K562 (cell line): ENCODE measurements at regions not wholly inside any gene's neighbourhood (a gene's known extent, or its start where the extent isn't known, plus 50 kb on each side); places are given as distances from the start of the nearest gene placed in this dataset.

Source experiments
- CBX8 ChIP-seq: fragments of 200-600 bp; sonication (generic); IDR thresholded peaks from 2 replicates; pipeline ENCODE4 v1.6.1; 2012; ENCODE audit warnings: borderline replicate concordance, mixed run types, low read depth, mild to moderate bottlenecking, moderate library complexity, mixed read lengths, low read length, control low read depth, inconsistent platforms; ENCODE audit not compliant: poor library complexity, severe bottlenecking; ENCODE audit errors: extremely low read depth
- DNMT1 ChIP-seq: fragments of 450-650 bp; IDR thresholded peaks from 2 replicates; pipeline ENCODE4 v1.6.1; 2016; ENCODE audit warnings: antibody characterized with exemption, mild to moderate bottlenecking
- EWSR1 ChIP-seq: fragments of 450-650 bp; IDR thresholded peaks from 2 replicates; pipeline ENCODE4 v1.6.1; 2018; ENCODE audit warnings: borderline replicate concordance, mild to moderate bottlenecking, low read depth, moderate library complexity; ENCODE audit not compliant: partially characterized antibody
- FOXP1 ChIP-seq: sonication (generic); formaldehyde crosslinking; IDR thresholded peaks from 2 replicates; pipeline ENCODE4 v1.8.0; 2022; ENCODE audit warnings: mild to moderate bottlenecking, missing genetic modification reagents
- HINFP ChIP-seq: fragments of 450-650 bp; conservative IDR thresholded peaks from 2 replicates; pipeline ENCODE4 v1.6.1; 2016; ENCODE audit warnings: missing genetic modification characterization, low read depth, mild to moderate bottlenecking, control low read depth, missing compliant biosample characterization
- HOMEZ ChIP-seq: fragments of 250-450 bp; sonication (Bioruptor Pico); IDR thresholded peaks from 2 replicates; pipeline ENCODE4 v1.4.0; 2020; ENCODE audit warnings: mild to moderate bottlenecking, moderate library complexity
- MXD1 ChIP-seq: fragments of 250-450 bp; sonication (Bioruptor Pico); IDR thresholded peaks from 2 replicates; pipeline ENCODE4 v1.8.0; 2021; ENCODE audit warnings: borderline replicate concordance, mild to moderate bottlenecking, moderate library complexity; ENCODE audit not compliant: poor library complexity, severe bottlenecking
- NCOR1 ChIP-seq: fragments of 450-650 bp; IDR thresholded peaks from 2 replicates; pipeline ENCODE4 v1.6.1; 2016; ENCODE audit warnings: mild to moderate bottlenecking, moderate library complexity
- SNRNP70 ChIP-seq: fragments of 200-400 bp; formaldehyde crosslinking; optimal IDR thresholded peaks from 2 replicates; pipeline ENCODE3; 2017; ENCODE audit warnings: low read depth, low read length
- TARDBP ChIP-seq: fragments of 450-650 bp; IDR thresholded peaks from 2 replicates; pipeline ENCODE4 v1.6.1; 2016
- ZBTB26 ChIP-seq: fragments of 450-650 bp; formaldehyde crosslinking; IDR thresholded peaks from 2 replicates; pipeline ENCODE4 v1.4.0; 2022; ENCODE audit warnings: missing genetic modification characterization
- ZFP36 ChIP-seq: fragments of 150-350 bp; IDR thresholded peaks from 2 replicates; pipeline ENCODE4 v1.6.1; 2018; ENCODE audit warnings: low read length, low read depth; ENCODE audit not compliant: partially characterized antibody
- ZNF134 ChIP-seq: fragments of 250-450 bp; sonication (Bioruptor Pico); conservative IDR thresholded peaks from 2 replicates; pipeline ENCODE4 v1.4.0; 2020
- ZNF77 ChIP-seq: fragments of 250-450 bp; sonication (Bioruptor Pico); IDR thresholded peaks from 2 replicates; pipeline ENCODE4 v1.5.0; 2020
- TF ChIP-seq, protein P1 (sequence below): sonication (generic); formaldehyde crosslinking; IDR thresholded peaks from 2 replicates; pipeline ENCODE4 v1.9.0; 2022; ENCODE audit warnings: mild to moderate bottlenecking, missing genetic modification reagents
- TF ChIP-seq, protein P2 (sequence below): sonication (generic); formaldehyde crosslinking; IDR thresholded peaks from 2 replicates; pipeline ENCODE4 v1.8.0; 2023; ENCODE audit warnings: mild to moderate bottlenecking, missing genetic modification reagents

GRCh38 chr6:14734416-14735340 is 511.2 kb upstream of the JARID2 start (continued):
- TF ChIP-seq NCOR1 (peak; percentile 99), ZNF77 (CRISPR knock-in tag) (no peak), ZBTB26 (CRISPR knock-in tag) (no peak; the same call in 1 of the 2 replicates), ZFP36 (no peak), CBX8 (no peak), DNMT1 (no peak), SNRNP70 (no peak), MXD1 (CRISPR knock-in tag) (no peak), EWSR1 (no peak), HOMEZ (CRISPR knock-in tag) (0 out of 2 replicates have a peak, but pooled peaks have one; percentile 57), HINFP (tag) (no peak), ZNF134 (CRISPR knock-in tag) (no peak; the same call in none of the 2 replicates), TARDBP (peak; percentile 96), FOXP1 (no peak)
- TF ChIP-seq, protein P1, sequence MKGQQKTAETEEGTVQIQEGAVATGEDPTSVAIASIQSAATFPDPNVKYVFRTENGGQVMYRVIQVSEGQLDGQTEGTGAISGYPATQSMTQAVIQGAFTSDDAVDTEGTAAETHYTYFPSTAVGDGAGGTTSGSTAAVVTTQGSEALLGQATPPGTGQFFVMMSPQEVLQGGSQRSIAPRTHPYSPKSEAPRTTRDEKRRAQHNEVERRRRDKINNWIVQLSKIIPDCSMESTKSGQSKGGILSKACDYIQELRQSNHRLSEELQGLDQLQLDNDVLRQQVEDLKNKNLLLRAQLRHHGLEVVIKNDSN (CRISPR knock-in tag): peak; percentile 56; the same call in 1 of the 2 replicates
- TF ChIP-seq, protein P2, sequence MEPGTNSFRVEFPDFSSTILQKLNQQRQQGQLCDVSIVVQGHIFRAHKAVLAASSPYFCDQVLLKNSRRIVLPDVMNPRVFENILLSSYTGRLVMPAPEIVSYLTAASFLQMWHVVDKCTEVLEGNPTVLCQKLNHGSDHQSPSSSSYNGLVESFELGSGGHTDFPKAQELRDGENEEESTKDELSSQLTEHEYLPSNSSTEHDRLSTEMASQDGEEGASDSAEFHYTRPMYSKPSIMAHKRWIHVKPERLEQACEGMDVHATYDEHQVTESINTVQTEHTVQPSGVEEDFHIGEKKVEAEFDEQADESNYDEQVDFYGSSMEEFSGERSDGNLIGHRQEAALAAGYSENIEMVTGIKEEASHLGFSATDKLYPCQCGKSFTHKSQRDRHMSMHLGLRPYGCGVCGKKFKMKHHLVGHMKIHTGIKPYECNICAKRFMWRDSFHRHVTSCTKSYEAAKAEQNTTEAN: no peak
